SKM-1 treated with dmso at 0.1 percent for 144 hours (cell line): ENCODE measurements at regions not wholly inside any gene's neighbourhood (a gene's known extent, or its start where the extent isn't known, plus 50 kb on each side); places are given as distances from the start of the nearest gene placed in this dataset.
A peak's percentile ranks its signal among the peaks of the same experiment; 100 is the strongest.

Source experiments
- DNase-seq: peaks from one replicate; lab custom pipeline; 2025; ENCODE audit not compliant: unreplicated experiment; lab: John Stamatoyannopoulos, UW

GRCh38 chr1:47696737-47697441, 259.0 kb downstream of the FOXD2 start:
- no peak for DNase-seq

DNA sequence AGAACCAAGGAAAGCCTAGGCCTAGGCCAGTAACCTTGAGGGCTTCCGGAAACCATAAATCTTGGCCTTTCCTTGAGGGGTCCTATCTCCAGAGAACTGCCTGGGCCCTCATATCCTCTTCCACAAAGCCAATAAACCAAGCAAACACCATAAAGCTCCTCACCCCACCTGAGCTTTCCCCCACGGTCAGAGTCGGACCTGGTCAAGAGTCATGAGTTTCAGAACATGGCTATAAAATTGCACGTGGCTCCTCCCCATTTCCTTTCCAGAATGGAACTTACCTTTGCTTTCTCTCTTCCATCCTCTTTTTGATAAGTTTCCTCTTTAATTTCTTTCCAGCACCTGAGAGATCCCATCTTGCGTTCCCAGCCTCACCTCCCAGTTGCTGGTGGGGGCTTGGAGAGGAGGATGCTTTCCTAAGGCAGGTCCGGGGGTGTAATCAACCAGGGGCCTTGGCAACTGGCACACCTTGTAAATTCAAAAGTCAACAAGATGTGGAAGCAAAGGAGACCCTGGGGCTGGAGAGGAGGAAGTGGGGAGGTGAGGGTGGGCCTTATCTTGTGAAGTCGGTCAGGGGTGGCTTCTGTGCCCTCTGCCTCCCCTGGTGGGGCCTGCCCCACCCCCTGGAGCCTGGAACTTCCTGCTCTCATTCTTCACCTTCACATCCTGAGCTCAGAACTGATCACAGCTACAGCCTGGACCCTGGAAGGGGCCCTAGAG, 259.9 kb downstream of the FOXD2 start:
- no peak for DNase-seq

GRCh38 chr1:47699492-47700235, 261.8 kb downstream of the FOXD2 start:
- DNase-seq: no peak

- no peak for DNase-seq
These were observed 263.4 kb downstream of the FOXD2 start for GRCh38 chr1:47701283-47701682.

- no peak for DNase-seq
These were observed 264.1 kb downstream of the FOXD2 start for GRCh38 chr1:47701741-47702515.

DNA sequence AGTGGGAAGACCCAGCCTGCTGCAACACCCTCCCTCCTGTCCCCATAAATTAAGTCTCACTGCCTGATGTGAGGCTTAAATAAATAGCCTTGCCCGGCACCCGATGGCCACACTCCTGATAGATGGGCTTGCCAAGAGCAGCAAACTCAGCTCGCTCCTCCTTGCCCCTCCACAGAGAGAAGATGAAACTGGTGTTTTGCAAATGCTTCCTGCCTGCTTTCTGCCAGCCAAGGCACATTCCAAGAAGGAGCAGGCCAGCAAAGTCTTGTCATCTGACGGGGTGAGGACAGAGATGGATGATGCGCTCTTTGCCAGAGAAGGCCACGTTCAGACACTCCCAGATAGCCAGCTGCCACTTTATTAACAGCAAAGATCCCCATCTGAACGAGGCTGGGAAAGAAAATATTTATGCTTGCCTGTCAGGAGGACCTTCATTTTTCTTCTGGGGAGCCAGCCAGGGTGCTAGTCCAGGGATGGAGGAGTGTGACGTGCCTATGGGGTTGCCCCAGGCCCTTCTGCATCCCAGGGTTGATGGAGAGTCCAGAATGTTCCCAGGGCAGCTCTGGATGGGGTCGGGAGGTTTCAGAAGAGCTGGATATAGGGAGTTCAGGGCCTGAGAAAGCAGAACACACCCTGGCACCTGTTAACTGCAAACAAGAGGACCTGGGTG, 265.4 kb downstream of the FOXD2 start:
- no peak for DNase-seq

DNA sequence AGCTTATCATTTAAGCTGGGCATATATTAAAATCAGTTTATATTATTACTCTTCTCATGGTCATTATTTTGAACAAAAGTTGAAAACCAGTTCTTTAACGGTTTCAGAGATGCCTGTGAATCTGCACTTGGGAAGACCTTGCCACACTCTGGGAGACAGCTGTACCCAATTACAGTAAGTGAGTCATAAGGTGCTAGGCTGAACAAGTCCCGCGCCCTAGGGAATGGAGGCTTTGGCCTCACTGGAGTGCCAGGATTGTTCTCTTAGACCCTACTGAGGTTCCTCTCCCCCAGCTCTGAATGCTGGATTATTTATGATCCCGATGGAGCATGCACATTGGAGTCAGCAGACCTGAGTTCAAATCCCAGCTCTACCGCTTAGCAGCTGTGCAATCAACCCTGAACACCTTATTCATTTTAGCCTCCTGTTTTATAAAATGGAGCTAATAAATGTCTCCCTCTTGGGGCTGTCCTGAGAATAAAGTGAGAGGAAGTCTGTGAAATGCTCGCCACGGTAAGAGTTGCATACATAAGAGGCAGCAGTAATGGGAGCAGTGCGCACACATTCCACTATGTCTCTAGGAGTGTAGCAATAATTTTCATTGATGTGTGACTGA, 266.2 kb downstream of the FOXD2 start:
- DNase-seq: no peak

DNA sequence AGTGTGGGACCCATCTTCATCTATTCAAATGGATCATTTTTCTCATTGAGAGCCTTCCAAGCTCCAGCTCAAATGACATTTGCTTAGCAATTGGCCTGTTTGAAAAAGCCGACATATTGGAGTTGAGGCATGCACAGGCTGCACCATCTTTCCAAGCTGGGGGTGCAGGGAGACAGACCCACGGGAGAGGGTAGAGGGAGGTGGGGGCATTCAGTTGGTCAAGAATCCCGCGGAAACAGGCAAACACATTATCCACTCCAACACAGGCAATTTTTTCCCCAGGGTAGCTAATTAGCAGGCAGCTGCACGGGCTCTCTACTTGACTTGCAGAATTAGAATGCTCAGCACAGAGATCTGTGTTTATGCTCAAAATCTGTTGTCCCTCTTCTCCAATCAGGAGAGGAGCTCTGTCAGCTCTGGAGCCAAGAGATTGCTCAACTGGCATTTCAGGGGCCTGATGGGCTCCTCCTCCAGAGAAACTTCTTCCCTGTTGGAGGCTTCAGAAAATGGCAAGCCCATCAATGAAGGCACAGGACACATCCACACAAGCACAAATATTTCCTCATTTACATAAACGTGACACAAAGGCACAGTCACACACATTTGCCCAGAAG, 267.8 kb downstream of the FOXD2 start:
- no peak for DNase-seq

DNA sequence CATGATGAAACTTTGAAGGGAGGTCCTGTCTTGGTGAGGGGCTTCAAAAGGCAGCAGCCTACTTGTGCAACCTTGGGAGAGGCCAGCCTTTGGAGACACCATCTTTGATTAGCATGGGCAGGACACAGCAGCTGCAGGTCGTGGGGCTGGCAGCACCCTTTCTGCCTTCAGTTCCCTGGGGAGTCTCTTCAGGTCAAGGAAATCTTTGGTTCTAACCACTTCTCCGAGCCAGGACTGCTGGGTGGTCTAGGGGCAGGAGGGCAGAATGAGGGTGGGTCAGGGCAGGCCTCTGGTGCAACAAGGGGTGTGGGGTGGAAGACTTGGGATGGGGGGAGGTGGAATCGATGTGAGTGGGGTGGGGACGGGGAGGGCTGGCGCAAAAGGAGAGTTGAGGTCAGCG, 269.7 kb downstream of the FOXD2 start:
- no peak for DNase-seq

- no peak for DNase-seq
These were observed 270.2 kb downstream of the FOXD2 start for GRCh38 chr1:47708019-47708535.

- no peak for DNase-seq
These were observed 270.8 kb downstream of the FOXD2 start for GRCh38 chr1:47708658-47709018.

GRCh38 chr1:47709019-47709871, 271.4 kb downstream of the FOXD2 start:
- no peak for DNase-seq

DNA sequence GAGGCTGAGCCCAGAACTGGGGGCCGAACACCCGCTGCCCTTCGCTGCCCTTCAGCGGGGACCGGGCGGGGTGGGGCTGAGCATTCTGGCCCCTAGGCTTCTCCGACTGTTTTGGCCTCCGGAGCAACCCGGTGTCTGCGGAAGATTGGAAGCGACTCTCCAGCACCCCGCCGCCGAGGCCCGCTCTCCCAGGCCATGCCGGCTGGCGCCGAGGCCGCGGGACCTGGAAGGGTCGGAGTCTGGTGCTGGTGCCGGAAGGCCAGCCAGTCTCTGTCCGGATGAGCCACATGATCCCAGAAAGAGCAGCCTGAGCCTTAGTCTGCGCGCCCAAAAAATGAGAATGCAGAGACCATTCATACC, 272.0 kb downstream of the FOXD2 start:
- no peak for DNase-seq

DNA sequence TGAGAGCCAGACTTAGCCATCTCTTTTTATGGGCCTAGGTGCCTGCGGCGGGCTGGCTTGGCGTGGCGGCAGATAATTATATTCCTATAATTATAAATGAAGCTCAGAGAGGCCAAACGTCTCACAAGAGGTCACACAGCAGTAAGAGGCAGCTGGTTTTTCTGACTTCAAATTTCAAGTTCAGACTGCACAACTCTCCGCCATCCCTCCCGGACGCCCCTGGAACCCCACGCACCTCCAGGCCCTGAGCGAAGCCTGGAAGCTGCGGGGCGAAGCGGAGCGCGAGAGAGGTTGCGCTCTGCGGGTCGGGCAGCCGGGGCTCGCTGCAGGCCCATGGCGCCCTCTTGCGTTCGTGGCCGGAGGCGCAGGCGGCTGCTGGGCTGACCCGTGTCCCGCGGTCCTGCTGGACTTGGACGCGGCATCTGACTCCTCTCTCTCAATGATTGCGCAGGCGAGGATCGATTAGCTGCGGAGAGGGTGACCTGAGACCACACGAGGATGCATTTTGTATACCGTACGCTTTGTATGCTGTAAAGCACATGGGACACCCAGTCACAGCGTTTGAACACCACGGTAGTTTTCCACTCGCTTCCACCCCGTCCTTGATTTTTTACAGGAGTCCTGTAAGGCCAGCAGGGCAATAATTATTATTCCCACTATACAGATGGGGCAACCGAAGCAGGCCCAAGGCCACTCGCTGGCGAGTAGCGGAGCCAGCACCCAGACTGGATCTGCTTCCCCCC, 272.7 kb downstream of the FOXD2 start:
- DNase-seq: peak; percentile 14
